Large intestine (tissue), 3 donors: ENCODE measurements at regions not wholly inside any gene's neighbourhood (a gene's known extent, or its start where the extent isn't known, plus 50 kb on each side); places are given as distances from the start of the nearest gene placed in this dataset.

Experiments
- DNase-seq, 2 donors: peaks; one replicate each; pipeline versions ENCODE4 v3.0.0 to v3.0.0-alpha.2; 2013
- H3K27ac ChIP-seq: one replicate; pipeline ENCODE4 v1.5.1; 2013; ENCODE audit warnings: low read length
- H3K27me3 ChIP-seq: 2 replicates; pipeline ENCODE4 v1.6.1; 2013; ENCODE audit warnings: low read length; ENCODE audit not compliant: control insufficient read depth, insufficient read depth
- H3K36me3 ChIP-seq: 2 replicates; pipeline ENCODE4 v1.6.1; 2013; ENCODE audit warnings: low read length; ENCODE audit not compliant: control insufficient read depth, insufficient read depth
- H3K4me1 ChIP-seq: one replicate; pipeline ENCODE4 v1.6.1; 2013; ENCODE audit warnings: low read length; ENCODE audit not compliant: control insufficient read depth, insufficient read depth
- H3K4me3 ChIP-seq: one replicate; pipeline ENCODE4 v1.5.1; 2013; ENCODE audit warnings: low read length
- H3K9me3 ChIP-seq: one replicate; pipeline ENCODE4 v1.6.1; 2013; ENCODE audit warnings: mild to moderate bottlenecking, low read depth, low read length, moderate library complexity; ENCODE audit not compliant: control insufficient read depth
- WGBS: methylation state at CpG from one replicate; pipeline ENCODE4 v1.1.5; 2013; ENCODE audit warnings: low lambda C conversion rate; ENCODE audit not compliant: insufficient coverage; 5-methylcytosine and 5-hydroxymethylcytosine counted together

- Histone ChIP-seq H3K9me3 (no peaks in the 10 kb centered on the region), H3K4me1 (no peaks in the 10 kb centered on the region), H3K4me3 (no peak overlapping the region), H3K27ac (no peak overlapping the region), H3K36me3 (no peaks in the 10 kb centered on the region), H3K27me3 (no peaks in the 10 kb centered on the region)
- 100% methylated on average over 1 of the region's 7 CpGs for WGBS
- no peak for DNase-seq
Measured at GRCh38 chr4:174438711-174439110, 83.6 kb downstream of the HPGD start.

- WGBS = 80% methylated on average over 1 of the region's 1 CpG
- Histone ChIP-seq H3K4me3 (no peak overlapping the region), H3K9me3 (no peaks in the 10 kb centered on the region), H3K4me1 (no peaks in the 10 kb centered on the region), H3K27ac (no peak overlapping the region), H3K36me3 (no peaks in the 10 kb centered on the region), H3K27me3 (no peaks in the 10 kb centered on the region)
- no peak for DNase-seq
Measured at GRCh38 chr4:174437749-174438148, 84.5 kb downstream of the HPGD start.

GRCh38 chr4:174437324-174437723 lies 85.0 kb downstream of the HPGD start:
- no peak overlapping the region for H3K27ac ChIP-seq
- WGBS = 90% methylated on average over 2 of the region's 2 CpGs

GRCh38 chr4:174436377-174436776 lies 85.9 kb downstream of the HPGD start:
- Histone ChIP-seq H3K4me3 (no peak overlapping the region), H3K9me3 (no peaks in the 10 kb centered on the region), H3K27me3 (no peaks in the 10 kb centered on the region), H3K27ac (no peak overlapping the region), H3K36me3 (no peaks in the 10 kb centered on the region), H3K4me1 (no peaks in the 10 kb centered on the region)
- 86% methylated on average over 1 of the region's 1 CpG for WGBS
- DNase-seq = no peak

More at GRCh38 chr4:174437324-174437723, 85.0 kb downstream of the HPGD start:
- Histone ChIP-seq H3K36me3 (no peaks in the 10 kb centered on the region), H3K9me3 (no peaks in the 10 kb centered on the region), H3K4me3 (no peak overlapping the region), H3K4me1 (no peaks in the 10 kb centered on the region), H3K27me3 (no peaks in the 10 kb centered on the region)
- no peak for DNase-seq

GRCh38 chr4:174435974-174436373 lies 86.3 kb downstream of the HPGD start:
- no peak for DNase-seq
- Histone ChIP-seq H3K4me3 (no peak overlapping the region), H3K27ac (no peak overlapping the region), H3K4me1 (no peaks in the 10 kb centered on the region), H3K36me3 (no peaks in the 10 kb centered on the region), H3K27me3 (no peaks in the 10 kb centered on the region), H3K9me3 (no peaks in the 10 kb centered on the region)
- WGBS = no CpG with 5 or more reads among the region's 2 CpGs

- Histone ChIP-seq H3K27me3 (no peaks in the 10 kb centered on the region), H3K27ac (no peak overlapping the region), H3K9me3 (no peaks in the 10 kb centered on the region), H3K36me3 (no peaks in the 10 kb centered on the region), H3K4me3 (no peak overlapping the region), H3K4me1 (no peaks in the 10 kb centered on the region)
- no peak for DNase-seq
- WGBS = 80% methylated on average over 1 of the region's 4 CpGs
Measured at GRCh38 chr4:174434455-174434854, 87.8 kb downstream of the HPGD start.

GRCh38 chr4:174430576-174430975 lies 91.7 kb downstream of the HPGD start:
- Histone ChIP-seq H3K4me1 (no peaks in the 10 kb centered on the region), H3K4me3 (no peak overlapping the region), H3K27me3 (no peaks in the 10 kb centered on the region), H3K27ac (no peak overlapping the region), H3K36me3 (no peaks in the 10 kb centered on the region), H3K9me3 (no peaks in the 10 kb centered on the region)
- no CpG with 5 or more reads among the region's 4 CpGs for WGBS
- DNase-seq = no peak

- no CpG with 5 or more reads among the region's 1 CpG for WGBS
Measured at GRCh38 chr4:174429701-174430410, 92.4 kb downstream of the HPGD start.

GRCh38 chr4:174427571-174428140 lies 94.6 kb downstream of the HPGD start:
- Histone ChIP-seq H3K4me3 (no peak overlapping the region), H3K4me1 (peaks cover 3% of the 10 kb centered on the region), H3K27me3 (no peaks in the 10 kb centered on the region), H3K9me3 (no peaks in the 10 kb centered on the region), H3K27ac (no peak overlapping the region), H3K36me3 (no peaks in the 10 kb centered on the region)
- no peak for DNase-seq
- no CpG with 5 or more reads among the region's 4 CpGs for WGBS

More at GRCh38 chr4:174429701-174430410, 92.4 kb downstream of the HPGD start:
- H3K27me3 ChIP-seq = no peaks in the 10 kb centered on the region
- no peaks in the 10 kb centered on the region for H3K9me3 ChIP-seq
- no peak for DNase-seq
- H3K27ac ChIP-seq = no peak overlapping the region
- no peaks in the 10 kb centered on the region for H3K4me1 ChIP-seq
- H3K4me3 ChIP-seq = no peak overlapping the region
- H3K36me3 ChIP-seq = no peaks in the 10 kb centered on the region

- H3K4me1 ChIP-seq = peaks cover 3% of the 10 kb centered on the region
- no peak for DNase-seq
- no peaks in the 10 kb centered on the region for H3K9me3 ChIP-seq
- no CpG with 5 or more reads among the region's 1 CpG for WGBS
- no peak overlapping the region for H3K27ac ChIP-seq
- no peaks in the 10 kb centered on the region for H3K27me3 ChIP-seq
- H3K4me3 ChIP-seq = no peak overlapping the region
- H3K36me3 ChIP-seq = no peaks in the 10 kb centered on the region
Measured at GRCh38 chr4:174425669-174426068, 96.6 kb downstream of the HPGD start.
